ENCODE measurements at regions not wholly inside any gene's neighbourhood (a gene's known extent, or its start where the extent isn't known, plus 50 kb on each side); places are given as distances from the start of the nearest gene placed in this dataset.

DNA sequence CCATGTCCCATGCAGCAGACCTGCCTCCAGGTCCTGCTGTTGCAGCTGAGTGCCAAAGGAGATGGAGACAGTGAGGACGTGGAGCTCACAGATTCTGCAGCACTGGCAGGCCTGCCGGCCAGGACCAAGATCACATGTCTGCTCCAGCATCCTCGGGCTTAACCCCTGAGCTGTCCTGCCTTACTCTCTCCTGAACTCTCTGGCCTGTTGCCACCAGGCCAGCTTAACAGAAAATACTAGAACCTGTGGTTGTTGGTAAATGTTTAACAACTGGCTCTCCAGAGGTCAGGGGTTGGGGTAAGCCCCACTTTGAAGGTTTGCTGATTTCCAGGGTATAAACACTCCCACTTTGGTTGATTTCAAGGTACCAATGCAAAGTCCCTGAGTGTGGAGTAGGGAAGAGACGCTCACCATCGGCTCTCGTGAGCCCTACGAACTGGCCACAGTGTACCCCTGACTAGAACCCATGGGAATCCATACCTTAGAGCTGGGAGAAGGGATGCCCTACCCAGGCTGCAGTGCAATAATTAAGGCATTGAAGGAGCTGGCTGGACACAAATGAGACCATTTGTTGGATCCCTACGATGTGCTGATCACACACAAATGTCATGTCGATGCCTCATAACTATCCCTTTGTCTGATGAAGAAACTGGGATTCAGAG lies 147.9 kb downstream of the OR4M2 start:
- TF ChIP-seq, protein P1, sequence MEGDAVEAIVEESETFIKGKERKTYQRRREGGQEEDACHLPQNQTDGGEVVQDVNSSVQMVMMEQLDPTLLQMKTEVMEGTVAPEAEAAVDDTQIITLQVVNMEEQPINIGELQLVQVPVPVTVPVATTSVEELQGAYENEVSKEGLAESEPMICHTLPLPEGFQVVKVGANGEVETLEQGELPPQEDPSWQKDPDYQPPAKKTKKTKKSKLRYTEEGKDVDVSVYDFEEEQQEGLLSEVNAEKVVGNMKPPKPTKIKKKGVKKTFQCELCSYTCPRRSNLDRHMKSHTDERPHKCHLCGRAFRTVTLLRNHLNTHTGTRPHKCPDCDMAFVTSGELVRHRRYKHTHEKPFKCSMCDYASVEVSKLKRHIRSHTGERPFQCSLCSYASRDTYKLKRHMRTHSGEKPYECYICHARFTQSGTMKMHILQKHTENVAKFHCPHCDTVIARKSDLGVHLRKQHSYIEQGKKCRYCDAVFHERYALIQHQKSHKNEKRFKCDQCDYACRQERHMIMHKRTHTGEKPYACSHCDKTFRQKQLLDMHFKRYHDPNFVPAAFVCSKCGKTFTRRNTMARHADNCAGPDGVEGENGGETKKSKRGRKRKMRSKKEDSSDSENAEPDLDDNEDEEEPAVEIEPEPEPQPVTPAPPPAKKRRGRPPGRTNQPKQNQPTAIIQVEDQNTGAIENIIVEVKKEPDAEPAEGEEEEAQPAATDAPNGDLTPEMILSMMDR (IDR thresholded peaks at IDR 0.05; ENCODE audit: low read depth, low read length), result no peak
- TF ChIP-seq MYC (IDR thresholded peaks at IDR 0.05; ENCODE audit: low read depth, low read length), result no peak
- TF ChIP-seq, protein P2, sequence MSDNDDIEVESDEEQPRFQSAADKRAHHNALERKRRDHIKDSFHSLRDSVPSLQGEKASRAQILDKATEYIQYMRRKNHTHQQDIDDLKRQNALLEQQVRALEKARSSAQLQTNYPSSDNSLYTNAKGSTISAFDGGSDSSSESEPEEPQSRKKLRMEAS (IDR thresholded peaks at IDR 0.05; ENCODE audit: low read depth, low read length), result no peak
